Body of pancreas (tissue), 4 donors: ENCODE measurements at regions not wholly inside any gene's neighbourhood (a gene's known extent, or its start where the extent isn't known, plus 50 kb on each side); places are given as distances from the start of the nearest gene placed in this dataset.

Source experiments
- ATAC-seq: fragments of 150-250 bp; one replicate; pipeline ENCODE4 v1.9.1; 2016
- DNase-seq, 4 donors: peaks; one replicate each; pipeline ENCODE4 v3.0.0-alpha.2; 2019
- H3K27ac ChIP-seq, 4 donors: fragments of 200-600 bp; sonication (generic); 1 replicate in 3 of 4; 2 replicates in 1 of 4; pipeline versions ENCODE4 v1.5.1 to v1.6.1; 2016 to 2019; ENCODE audit warnings: mild to moderate bottlenecking in 1 of 4, mixed read lengths in 1 of 4, moderate library complexity in 1 of 4
- H3K27me3 ChIP-seq, 2 donors: fragments of 200-600 bp; sonication (generic); one replicate each; pipeline ENCODE4 v1.6.0; 2016; ENCODE audit warnings: mild to moderate bottlenecking in 1 of 2
- H3K36me3 ChIP-seq, 2 donors: fragments of 200-600 bp; sonication (generic); replicated peaks in 1 of 2; 2 replicates each; pipeline ENCODE4 v1.5.1; 2016; ENCODE audit warnings: low read depth in 2 of 2; ENCODE audit not compliant: insufficient read depth in 1 of 2
- H3K4me1 ChIP-seq: fragments of 200-600 bp; sonication (generic); one replicate; pipeline ENCODE4 v1.6.0; 2016
- H3K4me3 ChIP-seq, 2 donors: fragments of 200-600 bp; sonication (generic); 1 replicate in 1 of 2; 2 replicates in 1 of 2; pipeline ENCODE4 v1.5.1; 2016 to 2019
- H3K9me3 ChIP-seq, 3 donors: fragments of 200-600 bp; sonication (generic); 1 replicate in 2 of 3; 2 replicates in 1 of 3; pipeline ENCODE4 v1.5.1; 2016
- CTCF ChIP-seq, 7 experiments: fragments of 450-650 bp in 4 of 7; fragments of 200-600 bp in 3 of 7; sonication (generic) in 3 of 7; IDR thresholded peaks; one replicate each; pipeline ENCODE4 v1.5.1; 2016 to 2019; ENCODE audit warnings: antibody characterized with exemption in 7 of 7
- POLR2A ChIP-seq, 3 donors: fragments of 450-650 bp; IDR thresholded peaks; one replicate each; pipeline ENCODE4 v1.6.1; 2016; ENCODE audit warnings: antibody characterized with exemption in 3 of 3, mild to moderate bottlenecking in 2 of 3
- WGBS, 2 donors: methylation state at CpG; one replicate each; pipeline ENCODE4 v1.1.5; 2017; 5-methylcytosine and 5-hydroxymethylcytosine counted together
- intact Hi-C: fragments of 100-400 bp; cut with DNase I; formaldehyde crosslinking; loops from one replicate; pipeline ENCODE4 v1.15.1; 2023

GRCh38 chr1:79363430-79363829, 356.9 kb upstream of the ADGRL4 start:
- TF ChIP-seq POLR2A (IDR thresholded peaks at IDR 0.05), result no peak
- no peak for TF ChIP-seq CTCF (IDR thresholded peaks at IDR 0.05)
- Histone ChIP-seq H3K27ac (no peak overlapping the region), H3K27me3 (no peaks in the 10 kb centered on the region), H3K9me3 (no peaks in the 10 kb centered on the region), H3K4me1 (no peaks in the 10 kb centered on the region), H3K36me3 (no peaks in the 10 kb centered on the region), H3K4me3 (no peak overlapping the region)
- DNase-seq (no peak), ATAC-seq (no peak)
- intact Hi-C loops, result no loop called here

- Histone ChIP-seq H3K36me3 (no peaks in the 10 kb centered on the region), H3K27me3 (no peaks in the 10 kb centered on the region), H3K4me1 (no peaks in the 10 kb centered on the region), H3K9me3 (no peaks in the 10 kb centered on the region), H3K27ac (no peak overlapping the region), H3K4me3 (no peak overlapping the region)
- intact Hi-C loops, result no loop called here
- no peak for TF ChIP-seq CTCF (IDR thresholded peaks at IDR 0.05)
- TF ChIP-seq POLR2A (IDR thresholded peaks at IDR 0.05), result no peak
- DNase-seq, result no peak
- no peak for ATAC-seq
- 79 to 81% methylated on average over 3 of the region's 3 CpGs for WGBS, 2 donors
Observed at GRCh38 chr1:79362470-79362869, 355.9 kb upstream of the ADGRL4 start.

GRCh38 chr1:79355090-79355489, 348.6 kb upstream of the ADGRL4 start:
- H3K27me3 ChIP-seq, result no peaks in the 10 kb centered on the region
- no peak overlapping the region for H3K4me3 ChIP-seq
- no peak for DNase-seq
- no peak for TF ChIP-seq CTCF (IDR thresholded peaks at IDR 0.05)
- no peak for TF ChIP-seq POLR2A (IDR thresholded peaks at IDR 0.05)
- intact Hi-C loops, result no loop called here
- WGBS, 2 donors, result 35 to 45% methylated on average over 4 of the region's 4 CpGs
- no peaks in the 10 kb centered on the region for H3K36me3 ChIP-seq
- ATAC-seq, result no peak
- no peaks in the 10 kb centered on the region for H3K4me1 ChIP-seq
- no peaks in the 10 kb centered on the region for H3K9me3 ChIP-seq
- H3K27ac ChIP-seq, result no peak overlapping the region

GRCh38 chr1:79353224-79353623, 346.7 kb upstream of the ADGRL4 start:
- H3K27ac ChIP-seq, result no peak overlapping the region
- H3K4me3 ChIP-seq, result no peak overlapping the region
- TF ChIP-seq CTCF (IDR thresholded peaks at IDR 0.05), result peak in 6 of 7 experiments; percentile 37 to 50 (median 42)
- no peak for TF ChIP-seq POLR2A (IDR thresholded peaks at IDR 0.05)
- H3K36me3 ChIP-seq, result no peaks in the 10 kb centered on the region
- no peaks in the 10 kb centered on the region for H3K4me1 ChIP-seq
- H3K9me3 ChIP-seq, result no peaks in the 10 kb centered on the region
- no peaks in the 10 kb centered on the region for H3K27me3 ChIP-seq
- WGBS, 2 donors, result 20 to 25% methylated on average over 4 of the region's 4 CpGs
- intact Hi-C loops, result no loop called here
- DNase-seq (peak; percentile 32 to 42 (median 35)), ATAC-seq (peak; percentile 38)

GRCh38 chr1:79326875-79327274, 320.3 kb upstream of the ADGRL4 start:
- Histone ChIP-seq H3K9me3 (no peaks in the 10 kb centered on the region), H3K27me3 (no peaks in the 10 kb centered on the region), H3K4me3 (no peak overlapping the region), H3K4me1 (no peaks in the 10 kb centered on the region), H3K36me3 (no peaks in the 10 kb centered on the region), H3K27ac (no peak overlapping the region)
- no peak for DNase-seq
- no peak for ATAC-seq
- 73 to 83% methylated on average over 3 of the region's 3 CpGs for WGBS, 2 donors
- TF ChIP-seq CTCF (IDR thresholded peaks at IDR 0.05) (no peak), POLR2A (IDR thresholded peaks at IDR 0.05) (no peak)
- intact Hi-C loops, result no loop called here
